Brain microvascular endothelial cell (primary cell): ENCODE measurements at regions not wholly inside any gene's neighbourhood (a gene's known extent, or its start where the extent isn't known, plus 50 kb on each side); places are given as distances from the start of the nearest gene placed in this dataset.
"Not testable (repeated sequence)": the region's sequence is repeated elsewhere in the genome, so short reads cannot be mapped to it uniquely, and the experiment has no call there.

Source experiments
- DNase-seq: peaks from one replicate; pipeline ENCODE4 v3.0.0-alpha.2; 2020
- H3K27ac ChIP-seq: fragments of 250-450 bp; sonication (Bioruptor Pico); 2 replicates; pipeline ENCODE4 v1.5.1; 2020; ENCODE audit warnings: mild to moderate bottlenecking, moderate library complexity
- H3K27me3 ChIP-seq: fragments of 250-450 bp; sonication (Bioruptor Pico); replicated peaks from 2 replicates; pipeline ENCODE4 v1.5.1; 2020; ENCODE audit warnings: mild to moderate bottlenecking
- H3K36me3 ChIP-seq: fragments of 250-450 bp; sonication (Bioruptor Pico); replicated peaks from 2 replicates; pipeline ENCODE4 v1.5.1; 2020; ENCODE audit warnings: mild to moderate bottlenecking
- H3K4me3 ChIP-seq: 2 replicates; pipeline ENCODE4 v1.5.1; 2011; ENCODE audit warnings: low read depth, mild to moderate bottlenecking, control low read depth, low read length, moderate library complexity
- CTCF ChIP-seq: IDR thresholded peaks from 2 replicates; pipeline ENCODE4 v1.5.1; 2011; ENCODE audit warnings: low read depth, mild to moderate bottlenecking, moderate library complexity, low read length, control low read depth, inconsistent platforms; ENCODE audit errors: missing control alignments
- in situ Hi-C: cut with HindIII; loops from 2 replicates; pipeline ENCODE4 v1.10.0; 2017; ENCODE audit warnings: low sequenced_read_pairs, low pct_ligation_motif_present

- Histone ChIP-seq H3K4me3 (no peak overlapping the region), H3K27me3 (no peaks in the 10 kb centered on the region), H3K36me3 (no peaks in the 10 kb centered on the region), H3K27ac (no peak overlapping the region)
- no peak for TF ChIP-seq CTCF
- peak; percentile 16 for DNase-seq
- in situ Hi-C loops, result no loop called here
Observed at GRCh38 chr1:60809204-60809980, 273.0 kb upstream of the NFIA start.

- no peak for TF ChIP-seq CTCF
- no peak overlapping the region for H3K27ac ChIP-seq
- no peaks in the 10 kb centered on the region for H3K36me3 ChIP-seq
- no peak for DNase-seq
- in situ Hi-C loops, result no loop called here
- H3K27me3 ChIP-seq, result no peaks in the 10 kb centered on the region
- H3K4me3 ChIP-seq, result no peak overlapping the region
Observed at GRCh38 chr1:60808676-60809075, 273.7 kb upstream of the NFIA start.

GRCh38 chr1:60802884-60803283, 279.5 kb upstream of the NFIA start:
- TF ChIP-seq CTCF, result no peak
- DNase-seq, result no peak
- no peaks in the 10 kb centered on the region for H3K27me3 ChIP-seq
- no peak overlapping the region for H3K27ac ChIP-seq
- no peak overlapping the region for H3K4me3 ChIP-seq
- no peaks in the 10 kb centered on the region for H3K36me3 ChIP-seq
- in situ Hi-C loops, result no loop called here

DNA sequence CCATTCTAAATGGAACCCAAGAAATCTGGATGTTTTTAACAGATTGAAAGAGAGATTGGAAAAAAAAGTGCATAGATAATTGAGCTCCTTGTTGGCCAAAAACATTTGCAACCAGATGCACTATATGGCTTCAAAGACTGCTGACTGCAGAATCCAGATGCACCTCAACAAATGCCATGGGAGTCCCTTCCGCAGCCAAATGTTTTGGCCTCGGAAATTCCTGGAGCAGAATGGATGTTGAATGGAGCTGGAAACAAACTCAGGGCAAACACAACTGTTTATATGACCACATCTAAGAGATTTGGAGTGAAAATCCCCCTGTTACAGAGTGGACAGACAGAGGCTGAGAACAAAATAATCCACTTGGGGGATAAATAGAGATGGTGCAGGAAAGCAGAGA, 285.0 kb upstream of the NFIA start:
- no peaks in the 10 kb centered on the region for H3K36me3 ChIP-seq
- TF ChIP-seq CTCF, result no peak
- H3K27ac ChIP-seq, result no peak overlapping the region
- no peak overlapping the region for H3K4me3 ChIP-seq
- in situ Hi-C loops, result no loop called here
- no peaks in the 10 kb centered on the region for H3K27me3 ChIP-seq
- no peak for DNase-seq

GRCh38 chr1:60791226-60791625, 291.1 kb upstream of the NFIA start:
- Histone ChIP-seq H3K36me3 (no peaks in the 10 kb centered on the region), H3K4me3 (no peak overlapping the region), H3K27me3 (no peaks in the 10 kb centered on the region), H3K27ac (no peak overlapping the region)
- in situ Hi-C loops, result no loop called here
- no peak for DNase-seq
- no peak for TF ChIP-seq CTCF

- H3K27me3 ChIP-seq, H3K36me3 ChIP-seq, H3K4me3 ChIP-seq, H3K27ac ChIP-seq, DNase-seq, in situ Hi-C loops: not testable (repeated sequence)
Observed at GRCh38 chr1:60773099-60773498, 309.3 kb upstream of the NFIA start.
